ENCODE measurements at regions not wholly inside any gene's neighbourhood (a gene's known extent, or its start where the extent isn't known, plus 50 kb on each side); places are given as distances from the start of the nearest gene placed in this dataset.

DNA sequence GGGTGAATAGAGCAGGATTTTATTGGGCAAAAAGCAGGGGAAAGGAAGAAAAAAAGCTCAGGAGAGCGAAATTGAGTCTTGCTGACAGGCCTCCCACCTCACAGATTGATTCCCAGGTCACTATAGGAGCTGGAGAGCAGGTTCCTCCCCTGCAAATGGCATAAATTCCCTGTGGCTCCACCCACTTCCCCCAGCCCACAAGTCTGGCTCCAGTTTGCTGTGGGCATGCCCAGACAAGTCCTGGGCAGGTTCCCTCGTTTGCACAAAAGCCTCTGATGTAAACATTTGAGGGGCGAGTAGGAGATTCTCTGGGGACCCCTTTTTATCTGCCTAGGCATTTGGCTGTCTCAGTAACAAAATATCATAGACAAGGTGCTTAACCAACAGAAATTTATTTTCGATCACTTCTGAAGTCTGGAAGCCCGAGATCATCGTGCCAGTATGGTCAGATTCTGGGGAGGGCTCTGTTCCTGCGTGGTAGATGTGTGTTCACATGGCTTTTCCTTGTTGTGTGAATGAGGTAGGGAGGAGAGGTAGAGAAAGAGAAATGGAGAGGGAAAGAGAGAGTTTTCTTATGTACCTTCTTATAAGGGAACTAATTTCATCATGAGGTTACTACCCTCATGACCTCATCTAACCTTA lies 614.5 kb downstream of the MAT2B start:
- no peaks in the 10 kb centered on the region for H3K27me3 ChIP-seq (ENCODE audit: insufficient read depth, low read length)
- no peaks in the 10 kb centered on the region for H4K20me1 ChIP-seq (ENCODE audit: insufficient read depth, low read length)
- no peaks in the 10 kb centered on the region for H3K9me3 ChIP-seq (ENCODE audit: low read length)
- no peak overlapping the region for H2AFZ ChIP-seq (ENCODE audit: low read length)
- TF ChIP-seq, protein P1, sequence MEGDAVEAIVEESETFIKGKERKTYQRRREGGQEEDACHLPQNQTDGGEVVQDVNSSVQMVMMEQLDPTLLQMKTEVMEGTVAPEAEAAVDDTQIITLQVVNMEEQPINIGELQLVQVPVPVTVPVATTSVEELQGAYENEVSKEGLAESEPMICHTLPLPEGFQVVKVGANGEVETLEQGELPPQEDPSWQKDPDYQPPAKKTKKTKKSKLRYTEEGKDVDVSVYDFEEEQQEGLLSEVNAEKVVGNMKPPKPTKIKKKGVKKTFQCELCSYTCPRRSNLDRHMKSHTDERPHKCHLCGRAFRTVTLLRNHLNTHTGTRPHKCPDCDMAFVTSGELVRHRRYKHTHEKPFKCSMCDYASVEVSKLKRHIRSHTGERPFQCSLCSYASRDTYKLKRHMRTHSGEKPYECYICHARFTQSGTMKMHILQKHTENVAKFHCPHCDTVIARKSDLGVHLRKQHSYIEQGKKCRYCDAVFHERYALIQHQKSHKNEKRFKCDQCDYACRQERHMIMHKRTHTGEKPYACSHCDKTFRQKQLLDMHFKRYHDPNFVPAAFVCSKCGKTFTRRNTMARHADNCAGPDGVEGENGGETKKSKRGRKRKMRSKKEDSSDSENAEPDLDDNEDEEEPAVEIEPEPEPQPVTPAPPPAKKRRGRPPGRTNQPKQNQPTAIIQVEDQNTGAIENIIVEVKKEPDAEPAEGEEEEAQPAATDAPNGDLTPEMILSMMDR (IDR thresholded peaks at IDR 0.05; ENCODE audit: low read length): no peak
- no peak for TF ChIP-seq EZH2 (IDR thresholded peaks at IDR 0.05; ENCODE audit: borderline replicate concordance, low read length)
- no peaks in the 10 kb centered on the region for H3F3A ChIP-seq (ENCODE audit: insufficient read depth, low read length)
- peaks cover 6% of the 10 kb centered on the region for H3K4me1 ChIP-seq (ENCODE audit: insufficient read depth, low read length, severe bottlenecking)
- H3K9me2 ChIP-seq (ENCODE audit: low read depth, low read length): no peaks in the 10 kb centered on the region
- H3K4me2 ChIP-seq (ENCODE audit: low read length): no peak overlapping the region
- H3K9ac ChIP-seq (ENCODE audit: low read length): no peak overlapping the region
- H3K79me2 ChIP-seq (ENCODE audit: insufficient read depth, low read length): no peaks in the 10 kb centered on the region
- H3K36me3 ChIP-seq (ENCODE audit: insufficient read depth, low read length): no peaks in the 10 kb centered on the region
- no peak overlapping the region for H3K4me3 ChIP-seq (ENCODE audit: low read depth, low read length, poor library complexity, severe bottlenecking)
- no peak overlapping the region for H3K27ac ChIP-seq (ENCODE audit: low read depth, low read length, poor library complexity, severe bottlenecking)

DNA sequence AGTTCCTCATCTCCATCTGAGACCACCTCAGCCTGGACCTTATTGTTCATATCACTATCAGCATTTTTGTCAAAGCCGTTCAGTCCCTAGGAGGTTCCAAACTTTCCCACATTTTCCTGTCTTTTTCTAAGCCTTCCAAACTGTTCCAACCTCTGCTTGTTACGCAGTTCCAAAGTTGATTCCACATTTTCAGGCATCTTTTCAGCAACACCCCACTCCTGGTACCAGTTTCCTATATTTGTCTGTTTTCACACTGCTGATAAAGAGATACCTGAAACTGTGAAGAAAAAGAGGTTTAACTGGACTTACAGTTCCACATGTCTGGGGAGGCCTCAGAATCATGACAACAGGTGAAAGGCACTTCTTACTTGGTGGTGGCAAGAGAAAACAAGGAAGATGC lies 622.1 kb downstream of the MAT2B start:
- Histone ChIP-seq H3K4me3 (ENCODE audit: low read depth, low read length, poor library complexity, severe bottlenecking) (no peak overlapping the region), H3K9me2 (ENCODE audit: low read depth, low read length) (no peaks in the 10 kb centered on the region), H3K4me1 (ENCODE audit: insufficient read depth, low read length, severe bottlenecking) (no peaks in the 10 kb centered on the region), H3K9me3 (ENCODE audit: low read length) (no peaks in the 10 kb centered on the region), H2AFZ (ENCODE audit: low read length) (no peak overlapping the region), H3K27me3 (ENCODE audit: insufficient read depth, low read length) (no peaks in the 10 kb centered on the region), H3F3A (ENCODE audit: insufficient read depth, low read length) (no peaks in the 10 kb centered on the region), H3K27ac (ENCODE audit: low read depth, low read length, poor library complexity, severe bottlenecking) (no peak overlapping the region), H3K36me3 (ENCODE audit: insufficient read depth, low read length) (no peaks in the 10 kb centered on the region), H3K4me2 (ENCODE audit: low read length) (no peak overlapping the region), H4K20me1 (ENCODE audit: insufficient read depth, low read length) (no peaks in the 10 kb centered on the region), H3K9ac (ENCODE audit: low read length) (no peak overlapping the region), H3K79me2 (ENCODE audit: insufficient read depth, low read length) (no peaks in the 10 kb centered on the region)
- TF ChIP-seq EZH2 (IDR thresholded peaks at IDR 0.05; ENCODE audit: borderline replicate concordance, low read length): no peak
- TF ChIP-seq, protein P1 (IDR thresholded peaks at IDR 0.05; ENCODE audit: low read length): no peak

DNA sequence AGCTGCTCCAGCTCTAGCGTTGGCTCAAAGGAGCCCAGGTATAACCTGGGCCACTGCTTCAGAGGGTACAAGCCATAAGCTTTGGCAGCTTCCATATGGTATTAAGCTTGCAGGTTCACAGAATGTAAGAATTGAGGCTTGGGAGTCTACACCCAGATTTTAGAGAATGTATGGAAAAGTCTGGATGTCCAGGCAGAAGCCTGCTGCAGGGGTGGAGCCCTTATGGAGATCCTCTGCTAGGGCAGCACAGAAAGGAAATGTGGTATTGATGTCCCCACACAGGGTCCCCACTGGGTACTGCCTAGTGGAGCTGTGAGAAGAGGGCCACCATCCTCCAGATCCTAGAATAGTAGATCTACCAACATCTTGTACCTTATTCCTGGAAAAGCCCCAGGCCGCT lies 626.9 kb downstream of the MAT2B start:
- no peaks in the 10 kb centered on the region for H3K9me2 ChIP-seq (ENCODE audit: low read depth, low read length)
- H3K4me1 ChIP-seq (ENCODE audit: insufficient read depth, low read length, severe bottlenecking): no peaks in the 10 kb centered on the region
- H3K9me3 ChIP-seq (ENCODE audit: low read length): no peaks in the 10 kb centered on the region
- TF ChIP-seq, protein P1 (IDR thresholded peaks at IDR 0.05; ENCODE audit: low read length): no peak
- no peak for TF ChIP-seq EZH2 (IDR thresholded peaks at IDR 0.05; ENCODE audit: borderline replicate concordance, low read length)
- H3F3A ChIP-seq (ENCODE audit: insufficient read depth, low read length): no peaks in the 10 kb centered on the region
- H4K20me1 ChIP-seq (ENCODE audit: insufficient read depth, low read length): no peaks in the 10 kb centered on the region
- H3K9ac ChIP-seq (ENCODE audit: low read length): no peak overlapping the region
- H3K27me3 ChIP-seq (ENCODE audit: insufficient read depth, low read length): no peaks in the 10 kb centered on the region
- H3K27ac ChIP-seq (ENCODE audit: low read depth, low read length, poor library complexity, severe bottlenecking): no peak overlapping the region
- H3K79me2 ChIP-seq (ENCODE audit: insufficient read depth, low read length): no peaks in the 10 kb centered on the region
- no peak overlapping the region for H3K4me3 ChIP-seq (ENCODE audit: low read depth, low read length, poor library complexity, severe bottlenecking)
- no peak overlapping the region for H3K4me2 ChIP-seq (ENCODE audit: low read length)
- H3K36me3 ChIP-seq (ENCODE audit: insufficient read depth, low read length): no peaks in the 10 kb centered on the region
- no peak overlapping the region for H2AFZ ChIP-seq (ENCODE audit: low read length)
